ENCODE measurements at regions not wholly inside any gene's neighbourhood (a gene's known extent, or its start where the extent isn't known, plus 50 kb on each side); places are given as distances from the start of the nearest gene placed in this dataset.

- no peaks in the 10 kb centered on the region for H3K79me2 ChIP-seq (ENCODE audit: control insufficient read depth, insufficient read depth, low read length)
- H2AFZ ChIP-seq (ENCODE audit: insufficient read depth, low read depth, low read length, poor library complexity, severe bottlenecking), result no peak overlapping the region
- no peaks in the 10 kb centered on the region for H3K36me3 ChIP-seq (replicated peaks in 1 of 2; ENCODE audit: control extremely low read depth in 1 of 2, control insufficient read depth in 1 of 2, extremely low read depth in 1 of 2, insufficient read depth in 2 of 2, low read length in 1 of 2)
- no peaks in the 10 kb centered on the region for H3K27me3 ChIP-seq (replicated peaks in 1 of 4; ENCODE audit: control extremely low read depth in 1 of 4, control insufficient read depth in 3 of 4, insufficient read depth in 4 of 4, low read length in 3 of 4)
- 100% methylated on average over 1 of the region's 3 CpGs for WGBS (ENCODE audit: insufficient coverage)
- Mint-ChIP-seq H3K4me3 (no peak overlapping the region), H3K27ac (no peak overlapping the region), H3K27me3 (peaks cover 14% of the 10 kb centered on the region), H3K4me1 (peaks cover 7% of the 10 kb centered on the region), H3K9me3 (ENCODE audit: insufficient read depth) (peaks cover 7% of the 10 kb centered on the region)
- no peak overlapping the region for H3K27ac ChIP-seq (ENCODE audit: low read length in 2 of 2)
- TF ChIP-seq EZH2 (IDR thresholded peaks at IDR 0.05; ENCODE audit: borderline replicate concordance, insufficient read depth, low read depth, low read length, poor library complexity, severe bottlenecking) (no peak), CTCF (IDR thresholded peaks at IDR 0.05) (no peak)
- H3K4me2 ChIP-seq (replicated peaks; ENCODE audit: low read depth, low read length, poor library complexity, severe bottlenecking), result no peak overlapping the region
- no peak overlapping the region for H3K4me3 ChIP-seq (ENCODE audit: control extremely low read depth in 1 of 5, extremely low read depth in 1 of 5, insufficient read depth in 1 of 5, low read depth in 2 of 5, low read length in 4 of 5)
- H3K9me3 ChIP-seq (ENCODE audit: control extremely low read depth in 1 of 3, control insufficient read depth in 2 of 3, insufficient read depth in 1 of 3, low read length in 2 of 3), result peaks cover 0 to 4% (median 3%) of the 10 kb centered on the region in 3 donors
- ChIA-PET CTCF (no interaction called here), POLR2A (no interaction called here)
- ATAC-seq (ENCODE audit: low read depth) (no peak), DNase-seq (no peak)
- peaks cover 3 to 5% of the 10 kb centered on the region in 2 donors for H3K4me1 ChIP-seq (ENCODE audit: control insufficient read depth in 2 of 2, insufficient read depth in 2 of 2, low read length in 2 of 2)
- intact Hi-C loops (cut with micrococcal nuclease), result no loop called here
- no peak overlapping the region for H3K9ac ChIP-seq (ENCODE audit: low read length)
- no peaks in the 10 kb centered on the region for H4K20me1 ChIP-seq (ENCODE audit: control insufficient read depth, insufficient read depth, low read length, poor library complexity, severe bottlenecking)
Observed at GRCh38 chr22:47471406-47471805, 709.0 kb downstream of the TBC1D22A start.

DNA sequence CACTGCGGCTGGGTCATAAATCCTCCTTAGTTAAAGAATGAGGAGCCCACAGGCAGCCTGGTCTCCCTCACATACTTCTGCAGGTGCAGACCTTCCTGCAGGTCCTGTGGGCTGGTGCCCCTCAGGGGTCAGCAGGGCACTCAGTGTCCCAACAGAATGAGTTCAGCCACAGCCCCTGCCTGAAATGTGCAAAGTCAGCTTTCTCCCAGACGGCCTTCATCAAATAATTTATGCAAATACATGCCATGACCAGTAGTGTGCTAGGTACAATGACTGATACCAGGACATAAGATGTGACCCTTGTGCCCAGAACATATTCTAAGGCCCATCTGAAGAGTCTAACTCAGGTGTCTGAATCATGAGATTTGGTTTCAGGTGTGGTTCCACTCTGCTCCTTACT lies 703.4 kb downstream of the TBC1D22A start:
- no peaks in the 10 kb centered on the region for H3K4me1 ChIP-seq (ENCODE audit: control insufficient read depth in 2 of 2, insufficient read depth in 2 of 2, low read length in 2 of 2)
- peaks cover 0 to 14% (median 4%) of the 10 kb centered on the region in 3 donors for H3K9me3 ChIP-seq (ENCODE audit: control extremely low read depth in 1 of 3, control insufficient read depth in 2 of 3, insufficient read depth in 1 of 3, low read length in 2 of 3)
- intact Hi-C loops (cut with micrococcal nuclease), result no loop called here
- CTCF ChIA-PET, result no interaction called here
- H3K4me2 ChIP-seq (replicated peaks; ENCODE audit: low read depth, low read length, poor library complexity, severe bottlenecking), result no peak overlapping the region
- POLR2A ChIA-PET, result no interaction called here
- Mint-ChIP-seq H3K4me1 (no peaks in the 10 kb centered on the region), H3K4me3 (no peak overlapping the region), H3K27me3 (peaks cover 16% of the 10 kb centered on the region), H3K9me3 (ENCODE audit: insufficient read depth) (peaks cover 13% of the 10 kb centered on the region), H3K27ac (no peak overlapping the region)
- no peak for ATAC-seq (ENCODE audit: low read depth)
- no peaks in the 10 kb centered on the region for H3K79me2 ChIP-seq (ENCODE audit: control insufficient read depth, insufficient read depth, low read length)
- no peak for TF ChIP-seq EZH2 (IDR thresholded peaks at IDR 0.05; ENCODE audit: borderline replicate concordance, insufficient read depth, low read depth, low read length, poor library complexity, severe bottlenecking)
- no peak for TF ChIP-seq CTCF (IDR thresholded peaks at IDR 0.05)
- H3K27ac ChIP-seq (ENCODE audit: low read length in 2 of 2), result no peak overlapping the region
- no peaks in the 10 kb centered on the region for H3K27me3 ChIP-seq (replicated peaks in 1 of 4; ENCODE audit: control extremely low read depth in 1 of 4, control insufficient read depth in 3 of 4, insufficient read depth in 4 of 4, low read length in 3 of 4)
- WGBS (ENCODE audit: insufficient coverage), result 83% methylated on average over 2 of the region's 2 CpGs
- no peaks in the 10 kb centered on the region for H3K36me3 ChIP-seq (replicated peaks in 1 of 2; ENCODE audit: control extremely low read depth in 1 of 2, control insufficient read depth in 1 of 2, extremely low read depth in 1 of 2, insufficient read depth in 2 of 2, low read length in 1 of 2)
- no peak overlapping the region for H2AFZ ChIP-seq (ENCODE audit: insufficient read depth, low read depth, low read length, poor library complexity, severe bottlenecking)
- H3K4me3 ChIP-seq (ENCODE audit: control extremely low read depth in 1 of 5, extremely low read depth in 1 of 5, insufficient read depth in 1 of 5, low read depth in 2 of 5, low read length in 4 of 5), result no peak overlapping the region
- H3K9ac ChIP-seq (ENCODE audit: low read length), result no peak overlapping the region
- H4K20me1 ChIP-seq (ENCODE audit: control insufficient read depth, insufficient read depth, low read length, poor library complexity, severe bottlenecking), result no peaks in the 10 kb centered on the region
- DNase-seq, result no peak
